IMR-90 (cell line): ENCODE measurements at regions not wholly inside any gene's neighbourhood (a gene's known extent, or its start where the extent isn't known, plus 50 kb on each side); places are given as distances from the start of the nearest gene placed in this dataset.

Experiments
- ATAC-seq: fragments of 200-7000 bp; cut with Tn5 transposase; 2 replicates; pipeline ENCODE4 v1.9.1; 2020; ENCODE audit warnings: low read depth, mild to moderate bottlenecking, moderate library complexity
- BruUV-seq: library from RNA; stranded (reverse); fragments of 400-500 nt; replicated peaks from 2 replicates; lab custom pipeline; 2021; lab: Mats Ljungman, UMichigan
- CTCF ChIA-PET: fragments of 300-600 bp; formaldehyde crosslinking; extraction: SDS; loops from one replicate; lab custom pipeline; 2021; ENCODE audit warnings: antibody characterized with exemption; lab: Yijun Ruan, JAX
- POLR2A ChIA-PET: fragments of 300-600 bp; sonication (Branson Sonifier 250); formaldehyde crosslinking; loops from one replicate; lab custom pipeline; 2022; ENCODE audit warnings: antibody characterized with exemption; ENCODE audit not compliant: unreplicated experiment; lab: Charles Lee
- DNase-seq: peaks from one replicate; pipeline ENCODE4 v3.0.0; 2013
- H2AFZ ChIP-seq: replicated peaks from 2 replicates; pipeline ENCODE3; 2013; ENCODE audit warnings: low read length, mild to moderate bottlenecking; ENCODE audit not compliant: poor library complexity
- H2AK5ac ChIP-seq: 2 replicates; pipeline ENCODE4 v1.6.1; 2013; ENCODE audit warnings: low read depth, low read length, inconsistent platforms
- H2AK9ac ChIP-seq: replicated peaks from 2 replicates; pipeline ENCODE3; 2013; ENCODE audit warnings: mild to moderate bottlenecking, low read depth, low read length, moderate library complexity; ENCODE audit not compliant: poor library complexity
- H2BK120ac ChIP-seq: 2 replicates; pipeline ENCODE4 v1.6.1; 2013; ENCODE audit warnings: low read depth, low read length, inconsistent platforms
- H2BK15ac ChIP-seq: 3 replicates; pipeline ENCODE4 v1.6.1; 2013; ENCODE audit warnings: low read depth, low read length, inconsistent platforms
- H2BK20ac ChIP-seq: 2 replicates; pipeline ENCODE4 v1.6.1; 2013; ENCODE audit warnings: low read depth, mild to moderate bottlenecking, inconsistent platforms, low read length, moderate library complexity
- H2BK5ac ChIP-seq: 2 replicates; pipeline ENCODE4 v1.6.1; 2013; ENCODE audit warnings: mild to moderate bottlenecking, low read depth, low read length, inconsistent platforms; ENCODE audit not compliant: poor library complexity, severe bottlenecking
- H3K14ac ChIP-seq: replicated peaks from 2 replicates; pipeline ENCODE4 v1.6.1; 2013; ENCODE audit warnings: low read depth, low read length, inconsistent platforms
- H3K18ac ChIP-seq: 2 replicates; pipeline ENCODE4 v1.6.1; 2013; ENCODE audit warnings: low read depth, low read length, control low read depth
- H3K23ac ChIP-seq: 2 replicates; pipeline ENCODE4 v1.6.1; 2013; ENCODE audit warnings: low read depth, low read length, inconsistent platforms
- H3K27ac ChIP-seq: 2 replicates; pipeline ENCODE4 v1.5.1; 2013; ENCODE audit warnings: mild to moderate bottlenecking, control low read depth, low read length; ENCODE audit not compliant: insufficient read depth
- H3K27me3 ChIP-seq: 2 replicates; pipeline ENCODE4 v1.6.1; 2013; ENCODE audit warnings: low read length; ENCODE audit not compliant: control insufficient read depth, insufficient read depth
- H3K36me3 ChIP-seq: 2 replicates; pipeline ENCODE4 v1.6.1; 2013; ENCODE audit warnings: low read length, mixed read lengths; ENCODE audit not compliant: control insufficient read depth, insufficient read depth
- H3K4ac ChIP-seq: 2 replicates; pipeline ENCODE4 v1.6.1; 2013; ENCODE audit warnings: low read depth, low read length, inconsistent platforms
- H3K4me1 ChIP-seq: 2 replicates; pipeline ENCODE4 v1.6.1; 2013; ENCODE audit warnings: low read length, mixed read lengths; ENCODE audit not compliant: control insufficient read depth, insufficient read depth
- H3K4me2 ChIP-seq: 2 replicates; pipeline ENCODE4 v1.6.1; 2013; ENCODE audit warnings: low read depth, mild to moderate bottlenecking, control low read depth, low read length, moderate library complexity
- H3K4me3 ChIP-seq: 2 replicates; pipeline ENCODE4 v1.5.1; 2013; ENCODE audit warnings: low read depth, mild to moderate bottlenecking, control low read depth, low read length, moderate library complexity; ENCODE audit not compliant: insufficient read depth
- H3K56ac ChIP-seq: 2 replicates; pipeline ENCODE4 v1.6.1; 2013; ENCODE audit warnings: low read length, inconsistent platforms; ENCODE audit not compliant: insufficient read depth; ENCODE audit errors: extremely low read depth
- H3K79me1 ChIP-seq, 2 experiments: 2 replicates each; pipeline ENCODE4 v1.6.1; 2013; ENCODE audit warnings: low read length in 2 of 2, inconsistent platforms in 1 of 2, low read depth in 1 of 2
- H3K9ac ChIP-seq: 2 replicates; pipeline ENCODE4 v1.6.1; 2013; ENCODE audit warnings: low read depth, low read length, control low read depth
- H3K9me1 ChIP-seq: 2 replicates; pipeline ENCODE4 v1.6.1; 2013; ENCODE audit warnings: low read length, inconsistent platforms; ENCODE audit not compliant: insufficient read depth
- H3K9me3 ChIP-seq: 2 replicates; pipeline ENCODE4 v1.6.1; 2013; ENCODE audit warnings: low read length; ENCODE audit not compliant: control insufficient read depth, insufficient read depth
- H4K20me1 ChIP-seq: 2 replicates; pipeline ENCODE4 v1.6.1; 2013; ENCODE audit warnings: low read length, inconsistent platforms; ENCODE audit not compliant: insufficient read depth
- H4K5ac ChIP-seq: 2 replicates; pipeline ENCODE4 v1.6.1; 2013; ENCODE audit warnings: mild to moderate bottlenecking, low read depth, low read length, control low read depth
- H4K8ac ChIP-seq, 2 experiments: 2 replicates each; pipeline ENCODE4 v1.6.1; 2013; ENCODE audit warnings: low read depth in 2 of 2, low read length in 2 of 2, control low read depth in 1 of 2, inconsistent platforms in 1 of 2
- H4K91ac ChIP-seq: 2 replicates; pipeline ENCODE4 v1.6.1; 2013; ENCODE audit warnings: low read depth, low read length, inconsistent platforms; ENCODE audit not compliant: insufficient read depth
- BHLHE40 ChIP-seq: fragments of 150-350 bp; IDR thresholded peaks from 2 replicates; pipeline ENCODE4 v1.6.1; 2016; ENCODE audit warnings: mild to moderate bottlenecking, low read depth, low read length
- CEBPB ChIP-seq: IDR thresholded peaks from 2 replicates; pipeline ENCODE4 v1.6.1; 2012; ENCODE audit warnings: low read depth, low read length, improper control_type of control experiment
- CHD1 ChIP-seq: IDR thresholded peaks from 2 replicates; pipeline ENCODE4 v1.6.1; 2012; ENCODE audit warnings: low read depth, low read length, improper control_type of control experiment
- CTCF ChIP-seq: conservative IDR thresholded peaks from 2 replicates; pipeline ENCODE4 v1.5.1; 2012; ENCODE audit warnings: mild to moderate bottlenecking, low read depth, low read length, improper control_type of control experiment
- ELK1 ChIP-seq: fragments of 150-350 bp; IDR thresholded peaks from 2 replicates; pipeline ENCODE4 v1.6.1; 2016; ENCODE audit warnings: low read depth, mild to moderate bottlenecking, low read length, moderate library complexity, borderline replicate concordance
- FOS ChIP-seq: fragments of 150-350 bp; IDR thresholded peaks from 2 replicates; pipeline ENCODE4 v1.6.1; 2016; ENCODE audit warnings: low read depth, low read length
- MAFK ChIP-seq: IDR thresholded peaks from 2 replicates; pipeline ENCODE4 v1.6.1; 2012; ENCODE audit warnings: low read depth, low read length, improper control_type of control experiment
- MAZ ChIP-seq: IDR thresholded peaks from 2 replicates; pipeline ENCODE4 v1.6.1; 2012; ENCODE audit warnings: low read depth, mild to moderate bottlenecking, low read length, improper control_type of control experiment, moderate library complexity, borderline replicate concordance
- MXI1 ChIP-seq: IDR thresholded peaks from 2 replicates; pipeline ENCODE4 v1.6.1; 2012; ENCODE audit warnings: low read depth, mild to moderate bottlenecking, low read length, moderate library complexity, borderline replicate concordance
- NFE2L2 ChIP-seq: fragments of 150-350 bp; IDR thresholded peaks from 2 replicates; pipeline ENCODE4 v1.6.1; 2016; ENCODE audit warnings: low read depth, mild to moderate bottlenecking, low read length
- POLR2A ChIP-seq: IDR thresholded peaks from 2 replicates; pipeline ENCODE4 v1.6.1; 2012; ENCODE audit warnings: mild to moderate bottlenecking, low read depth, low read length
- RAD21 ChIP-seq: IDR thresholded peaks from 2 replicates; pipeline ENCODE4 v1.6.1; 2012; ENCODE audit warnings: low read length, improper control_type of control experiment
- RCOR1 ChIP-seq: IDR thresholded peaks from 2 replicates; pipeline ENCODE4 v1.6.1; 2012; ENCODE audit warnings: mild to moderate bottlenecking, low read length, improper control_type of control experiment; ENCODE audit not compliant: insufficient replicate concordance
- RFX5 ChIP-seq: IDR thresholded peaks from 2 replicates; pipeline ENCODE4 v1.8.0; 2012; ENCODE audit warnings: low read depth, mild to moderate bottlenecking, low read length, moderate library complexity
- SMC3 ChIP-seq: fragments of 150-350 bp; IDR thresholded peaks from 2 replicates; pipeline ENCODE4 v1.6.1; 2016; ENCODE audit warnings: low read depth, mild to moderate bottlenecking, antibody characterized with exemption, low read length, moderate library complexity
- USF2 ChIP-seq: fragments of 150-350 bp; IDR thresholded peaks from 2 replicates; pipeline ENCODE4 v1.6.1; 2017; ENCODE audit warnings: mild to moderate bottlenecking, antibody characterized with exemption, low read length, low read depth
- WGBS, 2 experiments: methylation state at CpG; one replicate each; pipeline versions ENCODE4 v1.1.5 to v1.1.7; 2013; ENCODE audit warnings: missing lambda C conversion rate in 2 of 2; ENCODE audit not compliant: insufficient read length in 1 of 2; ENCODE audit errors: extremely low coverage in 2 of 2; 5-methylcytosine and 5-hydroxymethylcytosine counted together
- dilution Hi-C: fragments of 300-500 bp; cut with HindIII; formaldehyde crosslinking; loops from one replicate; pipeline ENCODE4 v1.14.3; 2018; ENCODE audit warnings: low sequenced_read_pairs; ENCODE audit not compliant: unreplicated experiment
- in situ Hi-C: fragments of 300-500 bp; cut with MboI; formaldehyde crosslinking; loops from 3 replicates; pipeline ENCODE4 v1.14.3; 2019; ENCODE audit warnings: low sequenced_read_pairs, inconsistent platforms, mixed read lengths
- intact Hi-C: fragments of 100-400 bp; cut with micrococcal nuclease; formaldehyde crosslinking; loops from 2 replicates; pipeline ENCODE4 v1.10.0; 2022

GRCh38 chr11:93604008-93604660, 57.3 kb upstream of the CEP295 start:
- H3K9ac ChIP-seq: no peak overlapping the region
- H3K4me3 ChIP-seq: no peak overlapping the region
- no CpG with 5 or more reads among the region's 4 CpGs for WGBS, 2 experiments
- in situ Hi-C loops: no loop called here
- BruUV-seq: no TSS peak
- no peak overlapping the region for H3K4me2 ChIP-seq
- ChIA-PET POLR2A (no interaction called here), CTCF (no interaction called here)
- no peak overlapping the region for H2BK120ac ChIP-seq
- no peak for DNase-seq
- intact Hi-C loops: no loop called here
- TF ChIP-seq NFE2L2 (no peak), RAD21 (no peak), POLR2A (no peak), SMC3 (no peak), MAZ (no peak), RCOR1 (no peak), MAFK (no peak), BHLHE40 (no peak), MXI1 (no peak), RFX5 (no peak), CHD1 (no peak), FOS (no peak), ELK1 (no peak), CEBPB (no peak), CTCF (no peak), USF2 (no peak)
- H3K27ac ChIP-seq: no peak overlapping the region
- H2AFZ ChIP-seq: no peak overlapping the region
- H3K4me1 ChIP-seq: no peaks in the 10 kb centered on the region
- no peaks in the 10 kb centered on the region for H4K20me1 ChIP-seq
- no peak overlapping the region for H3K14ac ChIP-seq
- H3K36me3 ChIP-seq: no peaks in the 10 kb centered on the region
- no peak for ATAC-seq
- H3K27me3 ChIP-seq: peaks cover 6% of the 10 kb centered on the region
- H3K9me1 ChIP-seq: no peaks in the 10 kb centered on the region
- H2BK5ac ChIP-seq: no peak overlapping the region
- H4K8ac ChIP-seq: no peak overlapping the region
- no peak overlapping the region for H2BK20ac ChIP-seq
- no peak overlapping the region for H2AK9ac ChIP-seq
- no peak overlapping the region for H3K56ac ChIP-seq
- H3K9me3 ChIP-seq: no peaks in the 10 kb centered on the region
- no peak overlapping the region for H2BK15ac ChIP-seq
- no peak overlapping the region for H3K4ac ChIP-seq
- H3K23ac ChIP-seq: no peak overlapping the region
- H4K91ac ChIP-seq: no peak overlapping the region
- H3K79me1 ChIP-seq: no peaks in the 10 kb centered on the region
- dilution Hi-C loops: no loop called here
- no peak overlapping the region for H2AK5ac ChIP-seq
- H4K5ac ChIP-seq: no peak overlapping the region
- H3K18ac ChIP-seq: no peak overlapping the region
